Medulla oblongata (tissue), 1 donor: ENCODE measurements at regions not wholly inside any gene's neighbourhood (a gene's known extent, or its start where the extent isn't known, plus 50 kb on each side); places are given as distances from the start of the nearest gene placed in this dataset.
"Not testable (repeated sequence)": the region's sequence is repeated elsewhere in the genome, so short reads cannot be mapped to it uniquely, and the experiment has no call there.

ENCODE experiments used
- DNase-seq: peaks from one replicate; pipeline ENCODE4 v3.0.0-alpha.2; 2015; ENCODE audit errors: extremely low spot score

DNA sequence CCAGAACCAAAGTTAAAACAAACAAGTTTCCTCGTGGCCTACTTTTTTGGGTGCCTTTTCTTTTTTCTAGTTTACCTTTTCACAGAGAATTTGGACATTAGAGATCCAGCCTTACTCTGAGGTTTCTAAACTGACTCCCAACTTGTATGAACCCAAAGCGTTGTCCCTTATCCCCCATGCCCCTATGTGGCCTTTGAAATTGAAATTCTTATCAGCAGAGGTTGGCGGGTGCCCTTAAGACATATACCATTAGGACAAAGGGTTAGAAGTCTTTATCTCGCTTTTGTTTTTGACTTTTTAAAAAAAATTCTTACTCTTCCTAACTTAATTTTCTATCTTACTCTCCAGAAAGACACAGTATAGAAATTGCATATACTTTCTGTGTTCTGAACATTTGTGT lies 76.3 kb upstream of the C7orf33 start:
- no peak for DNase-seq

DNA sequence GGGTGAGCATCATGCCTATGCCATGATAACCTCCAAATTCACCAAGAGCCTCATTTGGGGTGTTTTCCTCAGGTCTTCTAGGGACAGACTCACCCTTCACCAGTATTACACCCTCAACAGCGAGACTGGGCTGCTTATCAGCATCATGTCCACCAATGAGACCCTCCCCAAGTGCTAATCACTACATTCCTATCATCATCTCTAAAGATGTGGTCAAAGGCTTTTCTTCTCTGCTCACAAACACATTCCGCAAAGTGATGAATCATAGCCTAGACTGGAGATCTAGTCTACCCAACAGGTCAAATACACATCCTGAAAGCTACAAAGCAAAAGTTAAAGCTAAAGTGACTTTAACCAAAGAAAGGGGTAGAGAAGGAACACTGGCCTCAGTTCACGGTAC lies 75.3 kb upstream of the C7orf33 start:
- no peak for DNase-seq

DNA sequence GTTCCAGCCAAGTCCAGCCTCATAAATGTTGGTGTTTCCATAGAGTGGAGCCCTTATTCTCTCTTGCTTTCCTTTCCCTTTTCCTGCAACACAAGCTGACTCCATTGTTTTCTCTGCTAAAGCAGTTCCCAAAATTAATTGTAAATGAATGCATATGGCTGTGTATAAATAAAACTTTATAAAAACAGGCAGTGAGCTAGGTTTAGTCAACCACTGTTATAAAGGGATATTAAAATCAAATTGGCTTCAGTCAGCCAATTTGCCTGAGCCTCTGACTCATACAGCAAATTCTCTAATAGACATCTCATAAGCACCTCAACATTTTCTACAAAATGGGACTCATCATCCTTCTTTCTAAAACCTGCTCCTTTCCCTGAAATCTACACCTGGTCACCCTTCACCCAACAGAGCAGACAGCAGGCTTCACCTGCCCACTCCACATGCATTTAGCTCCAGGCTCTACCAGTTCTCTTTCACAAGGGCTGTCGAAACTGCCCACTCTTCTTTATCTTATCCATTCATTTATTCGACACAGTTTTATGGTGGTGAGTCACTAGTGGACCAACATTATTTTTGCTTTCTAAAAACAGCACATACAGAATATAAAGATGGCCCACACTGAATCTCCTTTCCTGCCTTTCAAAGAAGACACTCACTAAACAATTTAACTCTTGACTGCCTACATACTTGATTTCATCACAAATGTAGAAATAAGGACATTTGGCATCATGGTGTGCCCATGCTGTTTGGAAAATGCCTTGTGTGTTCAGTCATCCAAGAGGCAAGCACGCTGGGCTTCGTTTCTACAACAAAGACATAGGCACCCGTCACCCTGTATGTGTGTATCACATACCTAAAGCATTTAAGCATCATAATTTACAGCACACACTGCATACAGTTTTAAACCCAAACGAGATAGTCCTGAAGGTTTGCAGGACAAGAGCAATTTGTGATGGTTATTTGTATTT lies 74.6 kb upstream of the C7orf33 start:
- DNase-seq, result no peak

DNA sequence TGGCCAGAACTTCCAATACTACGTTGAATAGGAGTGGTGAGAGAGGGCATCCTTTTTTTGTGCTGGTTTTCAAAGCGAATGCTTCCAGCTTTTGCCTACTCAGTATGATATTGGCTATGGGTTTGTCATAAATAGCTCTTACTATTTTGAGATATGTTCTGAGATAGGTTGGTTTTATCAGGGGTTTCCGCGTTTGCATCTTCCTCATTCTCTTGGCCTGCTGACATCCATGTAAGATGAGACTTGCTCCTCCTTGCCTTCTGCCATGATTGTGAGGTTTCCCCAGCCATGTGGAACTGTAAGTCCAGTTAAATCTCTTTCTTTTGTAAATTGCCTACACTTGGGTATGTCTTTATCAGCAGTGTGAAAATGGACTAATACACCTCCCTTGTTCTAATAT lies 71.2 kb upstream of the C7orf33 start:
- DNase-seq, result not testable (repeated sequence)

DNA sequence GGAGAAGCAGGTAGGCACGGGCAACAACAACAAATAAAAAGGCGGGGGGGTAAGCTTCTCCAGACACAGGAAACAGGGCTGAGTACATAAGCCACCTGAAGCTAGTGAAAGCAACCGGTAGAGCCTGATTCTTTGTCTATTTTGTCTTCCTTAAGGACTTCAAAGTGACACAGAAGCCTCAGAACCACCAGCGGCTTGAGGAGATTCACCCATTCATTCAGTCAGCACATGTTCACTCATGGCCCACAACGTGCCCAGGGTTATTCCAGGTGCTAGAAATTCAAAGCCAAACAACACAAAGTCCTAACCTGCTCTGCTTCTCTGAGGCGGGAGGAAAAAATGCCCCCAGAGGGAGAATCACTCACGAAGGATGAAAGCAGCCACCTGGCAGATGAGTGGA lies 69.3 kb upstream of the C7orf33 start:
- DNase-seq, result no peak

DNA sequence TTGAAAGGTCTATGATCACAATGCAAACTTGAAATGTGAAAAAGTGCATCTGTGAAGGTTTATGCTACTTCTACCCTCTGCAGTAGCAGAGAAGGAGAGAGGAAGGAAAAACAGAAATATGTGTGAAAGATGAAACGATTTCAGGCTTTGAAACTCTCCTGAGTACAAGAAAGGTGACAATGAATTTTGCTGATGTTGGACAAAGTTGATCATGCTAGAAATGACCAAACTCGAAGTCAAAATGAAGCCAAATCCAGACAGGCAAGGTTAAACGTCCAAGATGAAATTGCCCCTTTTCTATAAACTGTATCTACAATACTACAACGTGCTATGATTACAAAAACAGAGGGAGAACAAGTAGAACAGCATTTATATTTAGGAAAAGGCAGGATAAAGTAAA lies 67.0 kb upstream of the C7orf33 start:
- no peak for DNase-seq

DNA sequence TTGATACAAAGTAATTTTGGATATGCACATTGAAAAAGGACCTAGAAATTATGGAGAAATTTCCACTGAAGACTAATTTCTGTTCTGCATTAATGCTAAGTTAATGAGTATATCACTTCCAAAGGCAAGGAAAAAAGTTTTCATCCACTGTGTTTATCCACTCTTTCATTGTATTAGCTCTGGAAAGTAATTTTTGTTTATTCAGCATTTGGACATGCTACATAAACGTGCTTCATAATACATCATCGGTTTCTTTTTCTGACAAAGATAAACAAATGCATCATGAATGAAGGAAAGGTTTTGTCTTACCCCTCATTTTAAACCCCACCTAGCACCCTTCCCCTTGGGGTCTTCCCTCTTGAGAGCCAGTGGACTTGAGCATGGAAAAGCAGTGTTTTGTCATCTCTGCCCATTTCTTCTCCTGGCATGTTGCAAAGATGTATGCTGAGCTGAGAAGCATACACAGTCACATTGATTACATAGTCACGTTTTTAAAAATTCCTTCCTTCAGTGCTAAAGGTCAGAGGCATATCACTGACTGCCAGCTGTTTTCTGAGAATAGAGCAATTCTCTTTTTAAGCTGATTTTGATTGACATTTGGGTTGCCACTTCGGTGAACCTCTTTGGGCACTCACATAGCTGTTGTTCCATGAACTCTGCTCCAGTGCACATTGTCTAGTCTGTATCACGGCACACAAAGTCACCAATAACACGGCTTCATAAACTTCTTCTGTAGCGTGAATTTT lies 65.9 kb upstream of the C7orf33 start:
- DNase-seq, result no peak

DNA sequence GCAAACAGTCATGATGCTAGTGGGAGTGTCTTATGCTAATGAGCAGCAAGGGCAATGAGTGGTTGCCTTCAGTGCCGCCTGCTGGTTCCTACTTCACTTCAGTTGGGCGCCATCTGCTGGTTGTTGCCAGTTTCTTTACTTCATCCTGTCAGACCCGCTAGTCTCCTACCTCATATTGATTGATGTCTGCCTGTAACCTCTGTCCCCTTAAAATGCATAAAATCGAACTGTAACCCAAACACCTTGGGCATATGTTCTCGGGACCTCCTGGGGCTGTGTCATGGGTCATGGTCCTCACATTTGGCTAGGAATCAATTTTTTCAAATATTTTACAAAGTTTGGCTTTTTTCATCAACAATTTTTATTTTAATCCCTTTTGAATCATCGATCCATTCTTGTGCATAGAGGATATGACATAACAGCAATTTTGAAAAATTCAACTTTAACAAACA lies 62.8 kb upstream of the C7orf33 start:
- DNase-seq, result peak; percentile 72

DNA sequence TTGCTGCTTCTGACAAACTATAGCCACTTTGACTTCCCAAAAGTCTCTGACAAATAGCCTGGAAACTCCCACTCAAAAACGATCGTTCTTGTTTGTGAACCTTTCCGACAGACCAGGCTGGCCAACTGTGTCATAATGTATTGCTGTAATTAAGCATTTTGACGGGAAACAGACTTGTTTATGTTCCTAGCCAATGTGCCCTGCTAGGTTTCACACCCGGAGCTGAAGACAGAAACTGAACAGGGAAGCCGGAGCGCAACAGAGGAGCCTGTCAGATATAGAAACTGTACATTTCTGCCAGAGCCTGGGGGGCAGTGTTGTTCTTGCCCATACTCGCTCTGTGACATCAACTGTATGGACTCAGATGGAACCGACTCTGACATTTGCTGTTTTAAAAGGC lies 55.3 kb upstream of the C7orf33 start:
- peak; percentile 45 for DNase-seq

DNA sequence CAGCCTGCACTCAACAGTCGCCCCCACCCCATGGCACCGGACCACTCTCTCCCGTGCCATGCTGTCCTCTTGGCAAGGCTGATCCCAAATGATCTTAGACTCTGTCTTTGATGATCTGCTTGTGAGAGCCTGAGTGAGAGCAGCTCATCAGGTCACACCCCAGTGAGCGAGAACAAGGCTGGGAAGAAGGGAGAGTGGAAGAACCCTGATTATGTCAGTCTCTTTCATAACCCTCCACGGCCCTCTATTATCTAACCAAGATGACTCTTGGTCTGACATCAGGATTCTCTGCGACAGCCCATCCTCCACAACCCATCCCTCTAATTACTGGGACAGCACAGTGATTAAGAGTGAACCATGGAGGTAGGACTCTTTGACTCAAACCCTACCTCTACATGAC lies 53.1 kb upstream of the C7orf33 start:
- DNase-seq, result no peak

DNA sequence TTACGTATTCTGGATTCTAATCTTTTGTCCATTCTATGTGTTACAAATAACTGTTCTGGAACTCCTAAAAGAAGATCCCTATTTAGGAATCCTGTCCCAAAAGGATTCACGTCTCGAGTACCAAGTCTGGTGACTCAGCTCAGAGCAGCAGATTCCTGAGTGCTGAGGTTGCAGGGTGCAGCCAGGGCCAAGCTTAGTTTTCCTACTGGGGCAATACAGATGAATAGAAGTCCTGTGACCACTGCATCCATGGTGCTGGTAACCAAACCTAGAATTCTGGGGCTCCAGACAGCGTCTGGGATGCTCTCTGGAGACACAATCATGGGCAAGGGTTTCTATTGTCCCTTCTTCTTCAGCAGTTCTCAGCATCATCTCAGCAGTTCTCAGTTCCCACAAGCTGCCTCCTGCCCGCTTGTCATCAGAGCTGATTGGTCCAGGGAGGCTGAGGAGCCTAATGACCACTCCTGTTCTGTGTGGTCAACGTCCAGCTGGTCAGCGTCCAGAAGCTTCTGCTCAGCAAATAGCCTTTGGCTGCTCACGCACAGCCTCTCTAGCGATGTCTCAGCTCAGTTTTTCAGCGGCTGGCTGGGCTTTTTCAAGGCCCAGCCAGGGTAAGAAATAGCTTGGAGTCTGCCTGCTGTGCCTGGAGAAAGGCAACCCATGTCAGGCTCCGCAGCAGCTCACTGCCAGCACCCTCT lies 50.4 kb upstream of the C7orf33 start:
- DNase-seq, result peak; percentile 49
